ENCODE measurements at regions not wholly inside any gene's neighbourhood (a gene's known extent, or its start where the extent isn't known, plus 50 kb on each side); places are given as distances from the start of the nearest gene placed in this dataset.

- CTCF ChIA-PET: no interaction called here
- POLR2A ChIA-PET: no interaction called here
- no peak for DNase-seq (ENCODE audit: extremely low spot score)
- no peak for TF ChIP-seq FOXK2 (IDR thresholded peaks at IDR 0.05)
- TF ChIP-seq PKNOX1 (IDR thresholded peaks at IDR 0.05): no peak
- no peak for TF ChIP-seq LEF1 (IDR thresholded peaks at IDR 0.05; ENCODE audit: borderline replicate concordance)
- no peak for TF ChIP-seq ZNF384 (IDR thresholded peaks at IDR 0.05)
- TF ChIP-seq ARNT (IDR thresholded peaks at IDR 0.05): no peak
- TF ChIP-seq CTBP1 (IDR thresholded peaks at IDR 0.05; ENCODE audit: borderline replicate concordance): no peak
- TF ChIP-seq BHLHE40 (IDR thresholded peaks at IDR 0.05; ENCODE audit: borderline replicate concordance): no peak
- TF ChIP-seq FOXM1 (IDR thresholded peaks at IDR 0.05; ENCODE audit: borderline replicate concordance): no peak
Measured at GRCh38 chr2:21552981-21553380, 429.2 kb downstream of the TDRD15 start.

- no peak for DNase-seq (ENCODE audit: extremely low spot score)
- TF ChIP-seq ARNT (IDR thresholded peaks at IDR 0.05) (no peak), ELF4 (IDR thresholded peaks at IDR 0.05) (no peak), TARDBP (IDR thresholded peaks at IDR 0.05) (no peak), NFRKB (IDR thresholded peaks at IDR 0.05) (no peak), FOXK2 (IDR thresholded peaks at IDR 0.05) (no peak), FOXA1 (IDR thresholded peaks at IDR 0.05) (no peak), LEF1 (IDR thresholded peaks at IDR 0.05; ENCODE audit: borderline replicate concordance) (no peak), SP1 (IDR thresholded peaks at IDR 0.05) (no peak)
- CTCF ChIA-PET: no interaction called here
- POLR2A ChIA-PET: no interaction called here
Measured at GRCh38 chr2:21559351-21559750, 435.6 kb downstream of the TDRD15 start.

GRCh38 chr2:21561965-21562364, 438.2 kb downstream of the TDRD15 start:
- ChIA-PET CTCF (no interaction called here), POLR2A (no interaction called here)
- DNase-seq (ENCODE audit: extremely low spot score): no peak
- no peak for TF ChIP-seq FOXM1 (IDR thresholded peaks at IDR 0.05; ENCODE audit: borderline replicate concordance)
- TF ChIP-seq BHLHE40 (IDR thresholded peaks at IDR 0.05; ENCODE audit: borderline replicate concordance): no peak
- TF ChIP-seq SUZ12 (IDR thresholded peaks at IDR 0.05): no peak
- no peak for TF ChIP-seq PKNOX1 (IDR thresholded peaks at IDR 0.05)
- no peak for TF ChIP-seq NFRKB (IDR thresholded peaks at IDR 0.05)
- no peak for TF ChIP-seq LEF1 (IDR thresholded peaks at IDR 0.05; ENCODE audit: borderline replicate concordance)

GRCh38 chr2:21567395-21567794, 443.6 kb downstream of the TDRD15 start:
- no peak for DNase-seq (ENCODE audit: extremely low spot score)
- CTCF ChIA-PET: interaction anchor here (0.7 kb wide), 1 partner anchor 789 kb away, joined by 3 read pairs; no protein-coding TSS in a partner anchor
- TF ChIP-seq L3MBTL2 (conservative IDR thresholded peaks at IDR 0.05): no peak
- no peak for TF ChIP-seq FOXK2 (IDR thresholded peaks at IDR 0.05)
- no peak for TF ChIP-seq SP1 (IDR thresholded peaks at IDR 0.05)
- TF ChIP-seq FOXM1 (IDR thresholded peaks at IDR 0.05; ENCODE audit: borderline replicate concordance): no peak
- TF ChIP-seq FOXA1 (IDR thresholded peaks at IDR 0.05): no peak
- TF ChIP-seq ZNF384 (IDR thresholded peaks at IDR 0.05): no peak
- TF ChIP-seq TARDBP (IDR thresholded peaks at IDR 0.05): no peak
- TF ChIP-seq NFRKB (IDR thresholded peaks at IDR 0.05): no peak
- TF ChIP-seq SUZ12 (IDR thresholded peaks at IDR 0.05): no peak
- no peak for TF ChIP-seq CTBP1 (IDR thresholded peaks at IDR 0.05; ENCODE audit: borderline replicate concordance)
- TF ChIP-seq ELF4 (IDR thresholded peaks at IDR 0.05): no peak
- no peak for TF ChIP-seq PKNOX1 (IDR thresholded peaks at IDR 0.05)
- no peak for TF ChIP-seq LEF1 (IDR thresholded peaks at IDR 0.05; ENCODE audit: borderline replicate concordance)
- TF ChIP-seq BHLHE40 (IDR thresholded peaks at IDR 0.05; ENCODE audit: borderline replicate concordance): no peak
- TF ChIP-seq HDGF (IDR thresholded peaks at IDR 0.05; ENCODE audit: borderline replicate concordance): no peak
- no peak for TF ChIP-seq ARNT (IDR thresholded peaks at IDR 0.05)
- POLR2A ChIA-PET: no interaction called here

GRCh38 chr2:21571686-21572085, 447.9 kb downstream of the TDRD15 start:
- ChIA-PET POLR2A (no interaction called here), CTCF (no interaction called here)
- DNase-seq (ENCODE audit: extremely low spot score): no peak
- TF ChIP-seq PKNOX1 (IDR thresholded peaks at IDR 0.05) (no peak), ZNF384 (IDR thresholded peaks at IDR 0.05) (no peak)

GRCh38 chr2:21580391-21580790, 456.6 kb downstream of the TDRD15 start:
- TF ChIP-seq HDGF (IDR thresholded peaks at IDR 0.05; ENCODE audit: borderline replicate concordance): no peak
- TF ChIP-seq TARDBP (IDR thresholded peaks at IDR 0.05): no peak
- no peak for TF ChIP-seq PKNOX1 (IDR thresholded peaks at IDR 0.05)
- no peak for TF ChIP-seq FOXA1 (IDR thresholded peaks at IDR 0.05)
- TF ChIP-seq FOXM1 (IDR thresholded peaks at IDR 0.05; ENCODE audit: borderline replicate concordance): no peak
- no peak for TF ChIP-seq ZNF384 (IDR thresholded peaks at IDR 0.05)
- TF ChIP-seq LEF1 (IDR thresholded peaks at IDR 0.05; ENCODE audit: borderline replicate concordance): no peak
- no peak for TF ChIP-seq CTBP1 (IDR thresholded peaks at IDR 0.05; ENCODE audit: borderline replicate concordance)
- TF ChIP-seq ARNT (IDR thresholded peaks at IDR 0.05): no peak
- no peak for TF ChIP-seq L3MBTL2 (conservative IDR thresholded peaks at IDR 0.05)
- no peak for TF ChIP-seq NFRKB (IDR thresholded peaks at IDR 0.05)
- TF ChIP-seq BHLHE40 (IDR thresholded peaks at IDR 0.05; ENCODE audit: borderline replicate concordance): no peak
- no peak for TF ChIP-seq SUZ12 (IDR thresholded peaks at IDR 0.05)
- TF ChIP-seq ELF4 (IDR thresholded peaks at IDR 0.05): no peak
- no peak for TF ChIP-seq SP1 (IDR thresholded peaks at IDR 0.05)
- TF ChIP-seq FOXK2 (IDR thresholded peaks at IDR 0.05): no peak
- no peak for DNase-seq (ENCODE audit: extremely low spot score)
- POLR2A ChIA-PET: no interaction called here
- CTCF ChIA-PET: no interaction called here
